NCI-H146 treated with DMSO at 0.1 percent for 48 hours (cell line): ENCODE measurements at regions not wholly inside any gene's neighbourhood (a gene's known extent, or its start where the extent isn't known, plus 50 kb on each side); places are given as distances from the start of the nearest gene placed in this dataset.
"Not testable (repeated sequence)": the region's sequence is repeated elsewhere in the genome, so short reads cannot be mapped to it uniquely, and the experiment has no call there.

Experiments used
- DNase-seq: peaks from one replicate; lab custom pipeline; 2025; ENCODE audit not compliant: unreplicated experiment; lab: John Stamatoyannopoulos, UW

DNA sequence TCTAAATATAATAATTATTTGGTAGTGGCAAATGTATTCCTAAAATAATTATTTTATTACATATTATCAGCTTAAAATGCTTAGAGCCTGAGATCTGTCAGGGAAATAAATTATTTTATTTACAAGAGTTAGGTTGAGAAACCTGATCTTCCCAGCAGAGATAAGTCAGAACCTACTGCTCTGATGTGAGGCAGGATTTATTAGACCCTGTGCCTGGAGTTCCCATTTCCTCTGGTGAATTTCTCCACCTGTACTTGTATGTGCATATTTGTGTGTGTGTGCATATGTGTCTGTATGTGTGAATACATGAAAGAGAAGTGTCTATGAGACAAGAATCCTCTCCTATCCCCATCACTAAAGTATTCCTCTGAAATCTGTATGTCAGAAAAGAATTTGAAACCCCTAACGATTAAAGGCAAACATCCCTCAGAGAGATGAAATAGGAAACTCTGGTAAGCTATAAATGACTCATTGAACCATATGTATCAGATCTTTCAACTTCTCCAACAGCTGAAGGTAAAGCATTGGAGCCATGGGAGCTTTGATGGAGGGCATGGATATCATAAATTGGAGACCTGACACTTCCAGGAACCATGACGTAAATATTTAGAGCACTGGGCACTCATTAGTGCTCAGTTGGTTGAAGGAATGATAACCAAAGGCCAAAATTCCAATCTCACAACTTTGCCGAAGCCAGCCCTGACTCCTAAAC lies 190.9 kb downstream of the XPNPEP1 start:
- no peak for DNase-seq

DNA sequence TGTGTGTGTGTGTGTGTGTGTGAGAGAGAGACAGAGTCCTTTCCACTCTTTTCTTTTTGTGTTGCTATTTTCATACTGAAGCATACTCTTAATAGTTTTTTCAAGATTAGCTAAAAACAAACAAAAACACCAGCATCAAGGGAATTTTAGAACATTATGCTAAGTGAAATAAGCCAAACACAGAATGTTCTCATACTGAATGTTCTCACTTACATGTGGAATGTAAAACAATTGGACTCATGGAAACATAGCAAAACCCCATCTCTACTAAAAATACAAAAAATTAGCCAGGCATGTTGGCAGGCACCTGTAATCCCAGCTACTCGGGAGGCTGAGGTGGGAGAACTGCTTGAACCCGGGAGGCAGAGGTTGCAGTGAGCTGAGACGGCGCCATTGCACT lies 193.4 kb downstream of the XPNPEP1 start:
- not testable (repeated sequence) for DNase-seq

DNA sequence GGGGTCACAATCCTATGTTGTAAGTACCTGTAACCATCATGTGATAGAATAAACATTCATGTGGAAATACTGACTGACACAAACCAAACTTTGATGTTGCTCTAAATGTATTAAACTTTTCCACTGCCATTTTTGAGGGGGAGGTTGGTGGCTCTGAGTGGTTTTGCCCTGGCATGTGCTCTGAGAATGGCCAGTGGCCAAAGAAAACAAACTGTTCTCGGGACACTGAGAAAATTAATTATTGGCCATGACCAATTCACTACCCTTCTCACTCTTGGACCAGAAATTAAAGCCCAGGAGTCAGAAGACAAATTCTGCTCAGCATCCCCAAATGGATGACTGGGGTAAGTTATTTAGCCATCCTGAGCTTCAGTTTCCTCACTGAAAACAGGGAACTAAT lies 195.9 kb downstream of the XPNPEP1 start:
- no peak for DNase-seq

DNA sequence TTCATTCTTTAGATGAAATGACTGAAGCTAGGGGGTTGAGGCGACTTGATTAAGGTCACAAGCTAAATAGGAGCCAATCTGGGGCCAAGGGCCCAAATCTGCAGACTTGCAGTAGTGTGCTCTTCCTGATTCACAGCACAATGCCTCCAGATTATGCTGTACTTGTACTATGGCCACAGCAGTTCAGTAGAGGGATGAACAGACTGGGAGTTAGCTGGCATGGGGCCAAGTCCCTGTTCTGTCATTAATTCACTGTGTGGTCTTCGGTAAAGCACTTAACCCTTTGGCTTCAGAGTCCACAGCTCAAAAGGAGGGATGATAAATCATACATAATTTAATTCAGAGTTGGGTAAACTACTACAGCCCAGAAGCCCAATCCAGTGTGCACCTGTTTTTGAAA lies 196.8 kb downstream of the XPNPEP1 start:
- no peak for DNase-seq

DNA sequence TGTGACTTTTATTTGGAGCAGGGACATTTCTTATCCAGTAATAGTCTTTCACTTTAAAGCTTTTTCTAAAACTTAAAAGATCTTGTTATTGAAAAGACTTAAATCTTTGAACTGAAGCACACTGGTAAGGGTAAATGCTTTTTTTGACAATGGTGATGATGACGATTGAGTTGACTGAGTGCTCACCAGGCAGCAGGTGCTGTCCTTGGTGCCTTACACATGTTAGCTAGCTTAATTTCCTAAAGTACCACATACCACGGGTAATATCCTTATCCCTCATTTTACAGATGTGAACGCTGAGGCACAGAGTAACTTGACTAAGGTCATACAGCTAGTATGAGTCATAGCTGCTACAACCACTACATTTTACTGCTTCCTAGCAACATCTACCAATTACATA lies 200.0 kb downstream of the XPNPEP1 start:
- no peak for DNase-seq

DNA sequence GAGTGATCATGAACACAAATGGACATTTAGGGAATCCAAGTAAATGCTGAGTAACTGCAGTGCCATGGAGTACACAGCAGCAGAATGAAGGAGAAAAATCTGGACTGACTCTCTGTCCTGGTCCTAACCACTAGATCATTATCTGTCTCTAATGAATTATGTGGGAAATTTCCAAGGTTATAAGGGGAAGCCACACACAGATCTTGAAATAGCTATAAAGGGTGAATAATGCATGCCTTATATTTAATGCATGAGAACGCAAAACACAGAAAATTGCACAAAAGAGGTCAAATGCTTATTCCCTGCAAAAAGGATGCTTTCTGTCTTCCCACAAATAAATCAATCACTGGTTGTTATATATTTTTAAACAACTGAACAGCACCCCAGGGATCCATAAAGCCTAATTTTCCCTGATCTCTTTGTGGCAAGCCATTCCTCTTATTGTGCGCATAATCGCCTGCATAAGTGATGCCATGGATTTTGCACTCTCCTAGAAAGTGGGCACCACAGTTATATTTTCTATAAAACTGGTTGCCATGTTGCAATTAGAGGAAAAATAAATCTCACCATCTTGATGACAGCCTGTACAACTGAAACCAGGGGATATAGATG lies 201.8 kb downstream of the XPNPEP1 start:
- DNase-seq: no peak

DNA sequence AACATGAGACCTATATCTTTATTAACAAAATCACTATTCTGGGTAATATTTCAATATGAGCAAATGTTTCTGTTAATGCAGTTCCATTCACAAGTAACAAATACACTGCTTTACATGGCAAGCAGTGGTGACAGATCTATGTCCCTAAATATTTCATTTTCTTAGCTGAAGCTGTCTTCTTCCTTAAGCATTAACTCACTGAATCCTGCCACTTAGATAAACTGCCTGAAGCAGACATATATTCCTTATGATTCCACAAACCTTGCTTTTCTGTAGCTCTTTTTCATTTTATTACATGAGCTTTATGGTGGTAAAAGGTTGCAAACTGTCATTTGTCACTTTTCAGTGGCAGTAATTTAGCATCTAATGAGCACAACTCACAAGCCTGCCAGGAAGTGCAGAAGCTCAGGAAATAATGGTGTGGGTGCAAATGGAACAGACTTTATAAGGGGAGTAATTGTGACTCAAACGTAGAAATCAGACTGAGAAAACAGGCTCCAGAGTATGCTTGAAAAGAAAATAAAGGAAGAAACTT lies 217.2 kb downstream of the XPNPEP1 start:
- no peak for DNase-seq

DNA sequence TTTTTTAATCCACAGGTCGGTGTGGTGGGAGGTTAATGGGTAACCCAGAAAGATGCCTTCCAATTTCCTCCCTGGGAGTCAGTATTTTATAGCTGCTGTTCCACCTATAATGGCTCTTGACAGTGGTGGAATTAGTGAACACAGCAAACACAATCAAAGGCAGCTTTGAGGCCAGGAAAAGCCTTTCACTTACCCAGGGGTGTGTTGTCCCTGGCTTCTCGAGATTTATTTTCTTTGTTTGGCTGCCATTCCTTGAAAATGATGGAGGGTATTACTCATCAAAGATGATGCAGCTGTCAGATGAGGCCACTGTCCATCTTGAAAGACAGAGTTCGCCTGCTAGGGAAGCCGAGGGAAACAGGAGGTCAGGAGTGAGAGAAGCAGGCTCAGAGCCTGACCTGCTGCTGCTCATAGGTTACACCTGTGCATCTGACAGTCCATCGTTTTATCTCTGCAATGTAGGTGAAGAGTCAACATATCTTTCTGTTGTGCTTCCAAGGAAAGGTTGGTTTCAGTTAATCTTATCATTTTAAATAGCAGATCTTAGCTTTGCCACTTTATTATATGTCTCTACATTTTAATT lies 221.6 kb downstream of the XPNPEP1 start:
- DNase-seq: no peak

DNA sequence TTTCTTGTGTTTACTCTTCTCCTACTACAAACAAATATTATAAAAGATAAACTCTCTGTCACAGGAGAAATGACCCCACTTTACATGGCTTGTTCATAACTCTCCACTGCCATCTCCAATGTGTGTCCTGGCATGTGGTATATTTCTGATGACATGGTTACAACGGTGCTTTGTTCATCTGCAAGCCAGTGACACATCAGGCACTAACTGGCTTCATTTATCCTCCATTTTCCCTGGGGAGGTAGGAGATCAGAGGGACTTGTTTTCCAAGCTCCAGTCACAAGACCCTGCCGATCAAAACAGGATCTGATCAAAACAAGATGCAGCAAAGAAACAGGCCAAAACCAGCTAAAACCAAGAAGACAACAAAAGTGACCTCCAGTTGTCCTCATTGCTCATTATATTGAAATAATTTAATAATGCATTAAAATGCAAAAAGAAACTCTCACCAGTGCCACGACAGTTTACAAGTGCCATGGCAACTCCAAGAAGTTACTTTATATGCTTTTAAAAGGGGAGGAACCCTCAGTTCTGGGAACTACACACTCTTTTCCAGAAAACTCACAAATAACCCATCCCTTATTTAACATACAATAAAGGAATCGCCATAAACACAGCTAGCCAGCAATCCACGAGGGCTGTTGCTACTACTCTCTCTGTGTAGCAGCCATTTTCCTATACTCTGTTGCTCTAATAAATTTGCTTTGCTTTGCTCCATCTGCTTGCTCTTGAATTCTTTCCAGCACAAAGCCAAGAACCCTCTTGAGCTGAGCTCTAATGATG lies 224.2 kb downstream of the XPNPEP1 start:
- no peak for DNase-seq

DNA sequence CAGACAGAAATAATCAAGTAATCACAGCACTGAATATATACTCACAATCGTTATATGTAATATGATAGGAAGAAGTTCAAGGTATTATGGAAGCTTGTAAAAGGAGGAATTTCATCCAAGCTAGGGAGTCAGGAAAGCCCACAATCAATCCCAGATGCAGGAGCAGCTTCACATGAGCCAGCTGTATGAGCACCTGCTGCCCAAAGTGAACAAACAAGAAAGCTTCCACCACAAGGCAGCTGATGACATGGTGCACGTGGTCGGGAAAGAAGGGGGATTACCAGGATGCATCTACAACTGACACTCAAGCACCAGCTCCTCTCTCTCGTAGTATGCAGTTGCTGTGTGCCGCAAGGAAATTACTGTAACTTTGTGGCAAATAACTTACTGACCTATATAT lies 225.2 kb downstream of the XPNPEP1 start:
- DNase-seq: no peak

DNA sequence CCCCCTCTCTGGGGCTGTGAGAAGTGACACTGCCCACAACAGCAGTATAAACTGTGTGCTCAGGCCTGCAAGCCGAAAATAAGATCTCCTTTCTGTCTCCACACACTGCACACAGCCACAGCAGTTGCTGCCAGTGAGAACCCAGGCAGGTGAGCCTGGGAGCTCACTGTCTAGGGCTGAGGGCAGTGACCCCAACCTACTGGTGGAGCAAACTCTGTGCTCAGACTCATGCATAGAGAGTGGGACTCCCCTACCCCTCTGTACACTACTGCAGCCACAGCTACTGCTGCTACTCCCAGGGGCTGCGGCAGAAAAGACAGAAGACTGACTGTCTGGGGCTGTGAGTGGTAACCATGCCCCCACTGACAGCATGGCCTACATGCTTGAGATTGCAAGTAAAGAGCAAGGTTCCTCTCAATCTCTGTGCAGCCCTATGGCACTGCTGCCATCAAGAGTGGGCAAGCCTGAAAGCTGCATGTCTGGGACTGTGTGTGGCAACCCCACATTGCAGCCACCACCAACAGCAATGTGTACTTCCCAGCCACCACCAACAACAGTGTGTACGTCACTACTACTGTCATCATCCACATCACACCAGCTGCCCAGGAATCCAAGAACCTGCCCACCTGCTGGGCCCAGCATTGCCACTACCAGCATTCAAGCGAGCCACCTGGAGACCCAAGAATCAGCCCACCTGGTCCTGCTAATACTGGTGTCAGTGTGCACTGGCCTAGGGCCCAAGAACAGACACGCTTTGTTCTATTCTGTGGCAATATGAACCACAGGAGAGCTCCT lies 226.1 kb downstream of the XPNPEP1 start:
- DNase-seq: no peak

DNA sequence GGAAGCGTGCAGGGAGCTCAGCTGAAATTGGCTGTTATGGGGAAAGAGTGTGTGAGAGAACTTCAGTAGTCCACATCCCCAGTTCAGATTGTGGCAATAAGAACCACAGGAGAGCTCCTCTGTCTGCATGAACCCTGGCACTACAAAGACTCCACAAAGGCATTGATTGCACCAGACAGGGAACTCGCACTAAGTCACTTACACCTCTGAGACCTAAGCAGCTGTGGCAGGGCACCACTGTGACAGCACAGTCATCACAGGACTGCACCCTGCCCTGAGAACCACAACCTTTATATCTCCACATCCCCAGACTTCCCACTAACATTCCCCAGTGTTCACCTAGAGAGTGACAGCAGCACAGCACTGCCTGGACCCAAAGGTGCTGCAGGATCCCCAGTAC lies 226.8 kb downstream of the XPNPEP1 start:
- no peak for DNase-seq

DNA sequence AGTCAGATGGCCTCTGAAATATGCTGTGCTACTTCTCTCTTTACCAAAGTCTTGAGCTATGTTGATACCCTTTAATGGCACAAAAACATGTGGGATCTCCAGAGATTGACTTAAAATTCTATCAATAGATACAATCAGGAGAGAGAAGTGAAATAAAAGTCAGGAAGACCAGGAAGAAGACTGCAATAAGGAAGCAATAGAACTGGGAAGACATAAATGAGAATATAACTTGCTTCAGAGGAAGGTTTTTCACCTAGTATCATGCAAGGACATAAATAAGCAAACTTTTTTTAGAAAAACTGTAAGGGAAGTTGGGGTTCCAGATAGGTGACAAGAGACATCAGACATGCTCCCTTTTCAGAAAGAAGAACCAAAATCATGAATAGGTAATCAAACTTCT lies 227.3 kb downstream of the XPNPEP1 start:
- no peak for DNase-seq

DNA sequence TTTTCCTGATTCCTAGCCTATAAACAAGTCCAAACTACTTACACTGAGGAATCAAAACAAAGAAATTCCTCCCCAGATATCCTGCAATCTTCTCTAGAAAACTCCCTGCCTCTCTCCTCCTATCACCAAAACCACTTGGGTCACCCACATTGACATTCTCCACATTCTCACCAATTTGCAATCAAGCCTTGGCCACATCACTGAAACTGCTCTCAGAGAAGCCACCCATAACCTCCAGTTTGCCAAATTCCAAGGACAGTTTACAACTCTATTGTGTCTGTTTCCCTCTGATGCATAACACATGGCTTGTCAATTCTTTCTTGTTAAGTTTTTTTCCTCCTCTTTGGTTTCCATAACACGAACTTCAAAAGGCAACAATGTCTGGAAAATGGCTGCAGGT lies 233.5 kb downstream of the XPNPEP1 start:
- no peak for DNase-seq

DNA sequence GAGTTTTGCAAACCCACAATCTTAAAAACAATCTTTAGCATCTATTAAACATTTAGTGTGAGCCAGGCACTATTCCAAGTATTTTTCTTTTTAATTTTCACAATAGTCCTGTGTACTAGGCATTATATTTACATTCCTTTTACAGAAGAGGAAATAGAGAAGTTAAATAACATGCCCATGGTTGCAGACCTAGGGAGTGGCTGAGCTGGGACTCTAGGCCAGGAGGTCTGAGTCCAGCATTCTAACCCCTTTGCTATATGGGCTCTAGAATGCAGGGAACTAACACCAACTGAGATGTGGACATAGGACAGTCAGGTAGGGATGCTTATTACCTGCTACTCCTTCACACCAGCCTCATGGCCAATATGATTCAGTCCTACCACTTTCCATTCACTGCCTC lies 243.8 kb downstream of the XPNPEP1 start:
- DNase-seq: no peak

DNA sequence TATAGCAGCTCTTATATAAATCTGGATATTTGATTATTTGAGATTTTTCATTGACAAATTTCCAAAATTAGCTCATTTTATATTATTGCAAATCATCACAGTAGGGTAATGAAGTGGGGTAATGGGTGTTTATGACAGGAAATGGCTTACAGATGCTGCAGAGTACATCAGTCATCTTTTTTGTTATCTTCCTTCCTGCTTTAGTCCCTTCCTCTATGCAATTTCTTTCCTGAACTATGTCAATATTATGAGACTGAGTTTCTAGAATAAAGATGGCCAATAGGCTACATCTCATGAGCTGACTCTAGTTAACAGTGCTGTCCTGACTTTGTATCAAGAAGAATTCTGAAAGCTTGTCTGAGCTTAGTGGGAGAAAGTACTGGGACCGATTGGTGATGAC lies 244.5 kb downstream of the XPNPEP1 start:
- no peak for DNase-seq

DNA sequence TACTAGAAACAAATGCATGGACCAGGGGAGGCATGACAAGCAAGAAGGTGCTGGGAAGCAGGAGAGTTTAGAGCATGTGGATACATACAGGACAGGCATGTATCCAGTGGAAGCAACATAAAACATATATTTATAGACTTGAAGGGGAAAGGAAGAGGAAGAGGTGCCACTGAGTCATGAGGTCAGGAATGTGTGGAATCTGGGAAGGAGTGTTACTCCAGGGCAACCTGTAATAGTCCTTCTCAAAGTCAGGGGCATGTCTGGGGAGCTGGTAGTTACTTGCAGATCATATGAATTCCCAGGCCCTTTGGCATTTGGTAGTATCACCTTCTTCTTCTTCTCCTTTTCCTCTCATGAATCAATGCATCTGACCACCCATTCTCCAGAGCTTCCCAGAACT lies 246.6 kb downstream of the XPNPEP1 start:
- DNase-seq: no peak

DNA sequence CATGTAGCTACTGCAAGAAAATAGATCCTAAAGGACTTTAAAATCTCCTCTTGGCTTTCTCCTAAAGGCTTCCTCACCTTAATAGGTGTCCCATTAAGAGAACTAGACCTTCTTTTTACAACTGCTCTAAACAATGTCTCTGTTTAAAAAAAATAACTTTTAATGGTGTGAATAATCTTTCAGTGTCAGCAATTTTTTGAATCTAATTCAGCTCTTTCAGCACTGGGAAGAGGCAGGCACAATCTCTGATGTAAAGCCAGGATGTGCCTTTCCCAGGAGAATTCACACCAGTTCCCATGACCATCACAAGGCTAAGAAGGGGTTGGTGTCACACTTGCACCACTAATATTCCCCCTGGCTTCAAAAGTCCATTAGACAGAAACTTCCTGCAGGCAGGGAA lies 254.6 kb downstream of the XPNPEP1 start:
- no peak for DNase-seq

DNA sequence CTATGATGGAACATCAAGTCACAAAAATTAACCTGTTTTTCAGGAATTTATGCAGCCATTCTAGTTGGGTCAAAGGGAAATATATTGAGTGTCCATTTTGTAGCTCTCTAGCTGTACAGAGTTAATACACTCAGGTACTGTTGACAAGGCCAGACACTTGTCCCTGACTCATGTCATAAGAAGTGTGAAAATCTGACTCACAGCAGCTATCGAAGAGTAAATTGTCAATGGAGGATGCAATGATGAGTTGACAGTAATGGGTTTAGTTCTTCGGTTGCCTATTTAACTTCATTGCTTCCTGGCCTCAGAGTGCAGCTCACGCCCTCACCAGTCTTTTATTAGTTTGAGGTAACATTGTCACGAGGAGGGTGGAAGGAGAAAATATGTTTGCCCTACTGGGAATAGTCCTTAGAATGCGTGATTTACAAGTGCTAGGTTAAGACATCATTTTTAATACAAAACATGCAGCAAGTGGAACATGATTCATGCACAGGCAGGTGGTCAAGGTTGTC lies 255.1 kb downstream of the XPNPEP1 start:
- no peak for DNase-seq

DNA sequence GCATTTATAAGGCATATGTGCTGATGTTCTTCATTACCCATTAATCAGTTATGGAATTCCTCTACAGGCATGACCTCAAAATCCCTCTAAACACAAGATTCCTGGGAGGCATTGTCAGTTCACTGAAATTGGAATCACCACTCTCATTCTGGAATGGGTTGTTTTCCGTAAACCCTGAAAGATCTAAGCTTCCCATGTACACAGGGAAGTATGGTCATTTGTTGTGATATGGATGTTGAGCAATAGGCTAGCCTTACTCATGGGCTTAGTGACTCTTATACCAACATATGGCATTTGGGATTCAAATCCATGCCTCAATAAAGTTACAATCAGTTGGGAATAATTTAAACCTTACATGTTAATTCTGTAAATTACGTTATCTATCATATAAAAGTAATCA lies 258.0 kb downstream of the XPNPEP1 start:
- no peak for DNase-seq

DNA sequence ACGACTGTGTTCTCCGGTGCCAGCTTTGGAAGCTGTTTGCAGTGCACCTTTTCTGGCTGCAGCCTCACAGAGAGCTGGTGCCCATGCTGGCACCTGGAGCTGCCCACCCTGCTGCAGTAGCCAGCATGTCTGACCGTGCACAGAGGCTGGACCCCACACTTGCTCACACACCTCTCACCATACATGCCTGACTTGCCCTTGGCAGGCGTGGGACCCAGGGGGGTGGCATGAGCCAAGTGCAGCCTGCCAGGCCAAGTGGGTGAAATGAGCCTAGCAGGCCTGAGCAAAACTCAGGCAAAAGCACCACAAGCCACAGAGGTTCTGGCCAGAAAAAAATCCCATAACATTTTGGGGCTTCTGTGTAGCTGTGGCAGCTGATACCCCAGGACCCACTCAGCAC lies 258.8 kb downstream of the XPNPEP1 start:
- no peak for DNase-seq
